Endothelial cell of hepatic sinusoid (primary cell): ENCODE measurements at regions not wholly inside any gene's neighbourhood (a gene's known extent, or its start where the extent isn't known, plus 50 kb on each side); places are given as distances from the start of the nearest gene placed in this dataset.

Experiments used
- in situ Hi-C: cut with HindIII; loops from 2 replicates; pipeline ENCODE4 v1.10.0; 2017; ENCODE audit warnings: low sequenced_read_pairs

DNA sequence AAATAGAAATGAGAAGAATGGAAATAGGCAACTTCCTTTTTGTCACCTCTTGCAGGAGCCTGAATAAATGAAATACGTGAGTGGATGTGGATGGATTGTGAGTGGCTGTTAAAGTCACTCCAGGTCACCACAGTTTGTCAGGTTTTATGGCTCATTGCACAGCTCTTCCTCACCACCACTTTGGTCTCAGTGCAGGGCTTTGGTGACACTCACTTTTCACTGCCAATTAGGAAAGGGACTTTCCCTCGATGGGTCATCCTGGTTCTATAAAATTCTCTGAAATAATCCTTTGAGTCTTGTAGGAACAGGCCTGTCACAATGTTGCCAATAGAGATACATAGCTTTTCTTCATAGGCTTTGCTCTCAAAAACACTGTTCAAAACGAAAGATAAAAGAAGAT is 172.4 kb upstream of the C11orf87 start:
- in situ Hi-C loops: no loop called here

- in situ Hi-C loops: no loop called here
Observed at GRCh38 chr11:109251230-109251629, 170.8 kb upstream of the C11orf87 start.

DNA sequence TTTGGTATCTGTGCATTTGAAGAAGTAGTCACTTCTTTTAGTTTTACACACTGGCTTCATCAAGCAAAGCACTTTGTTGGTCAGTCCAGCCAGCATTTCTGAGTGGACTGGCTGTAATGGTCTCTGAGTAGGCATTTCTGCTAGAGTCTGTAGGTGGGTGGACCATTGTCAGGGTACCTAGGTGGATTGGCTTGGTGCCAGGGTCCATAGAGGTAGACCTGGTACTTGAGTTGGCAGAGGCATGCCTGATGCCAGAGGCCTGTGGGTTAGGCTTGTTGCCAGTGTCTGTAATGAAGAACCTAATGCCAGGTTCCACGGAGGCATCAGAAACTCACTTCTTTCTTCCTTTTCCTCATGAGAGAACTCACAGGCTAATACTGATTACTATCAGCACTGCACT is 157.9 kb upstream of the C11orf87 start:
- in situ Hi-C loops: no loop called here

- in situ Hi-C loops: loop anchor here (5.0 kb wide), 1 partner anchor 95 kb away; no protein-coding TSS in a partner anchor
Observed at GRCh38 chr11:109267293-109268095, 154.5 kb upstream of the C11orf87 start.

- in situ Hi-C loops: no loop called here
Observed at GRCh38 chr11:109275931-109276330, 146.1 kb upstream of the C11orf87 start.

- in situ Hi-C loops: no loop called here
Observed at GRCh38 chr11:109285465-109285864, 136.5 kb upstream of the C11orf87 start.

DNA sequence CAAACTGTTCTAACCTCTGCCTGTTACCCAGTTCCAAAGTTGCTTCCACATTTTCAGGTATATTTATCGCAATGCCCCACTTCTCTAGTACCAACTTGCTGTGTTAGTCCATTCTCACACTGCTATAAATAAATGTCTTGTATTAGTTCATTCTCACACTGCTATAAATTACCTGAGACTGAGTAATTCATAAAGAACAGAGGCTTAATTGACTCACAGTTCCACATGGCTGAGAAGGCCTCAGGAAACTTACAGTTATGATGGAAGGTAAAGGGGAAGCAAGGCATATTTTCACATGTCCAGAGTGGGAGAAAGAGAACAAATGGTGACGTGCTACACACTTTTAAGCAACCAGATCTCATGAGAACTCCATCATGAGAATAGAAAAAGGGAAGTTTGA is 130.4 kb upstream of the C11orf87 start:
- in situ Hi-C loops: no loop called here

- in situ Hi-C loops: no loop called here
Observed at GRCh38 chr11:109298865-109299264, 123.1 kb upstream of the C11orf87 start.

DNA sequence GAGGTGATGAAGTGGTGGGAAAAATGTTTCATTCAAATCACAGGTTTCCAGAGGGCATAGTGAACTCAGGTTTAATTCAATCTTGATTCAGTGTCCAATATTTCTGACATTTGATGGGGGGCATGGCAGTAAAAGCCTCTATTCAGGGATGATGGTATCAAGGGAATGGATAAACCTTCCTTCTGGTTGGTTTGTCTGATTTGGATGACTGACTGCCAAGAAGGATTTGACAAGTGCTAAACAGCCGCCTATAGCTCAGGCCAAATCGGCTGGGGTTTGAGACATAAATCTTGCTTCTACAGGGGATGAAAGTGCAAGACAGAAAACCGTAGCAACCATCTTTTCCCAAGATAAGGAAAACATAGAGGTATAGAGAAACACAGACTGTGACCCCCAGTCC is 121.8 kb upstream of the C11orf87 start:
- in situ Hi-C loops: no loop called here

GRCh38 chr11:109302591-109303334 is 119.2 kb upstream of the C11orf87 start:
- in situ Hi-C loops: no loop called here

- in situ Hi-C loops: no loop called here
Observed at GRCh38 chr11:109303342-109303741, 118.6 kb upstream of the C11orf87 start.

DNA sequence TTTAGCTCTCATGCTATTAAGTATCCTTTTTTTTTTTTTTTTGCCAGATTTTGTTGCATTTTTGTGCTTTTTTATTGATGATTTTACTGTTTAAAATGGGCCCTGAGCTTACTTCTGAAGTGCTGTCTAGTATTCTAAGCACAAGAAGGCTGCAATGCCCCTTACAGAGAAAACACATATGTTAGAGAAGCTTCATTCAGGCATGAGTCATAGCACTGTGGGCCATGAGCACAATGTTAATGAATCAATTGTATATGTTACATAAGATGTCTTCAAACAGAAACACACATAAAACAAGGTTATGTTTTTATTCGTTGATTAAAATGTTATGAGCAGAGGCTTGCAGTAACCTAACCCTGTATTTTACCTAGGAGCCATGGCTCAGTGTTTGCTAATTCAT is 117.8 kb upstream of the C11orf87 start:
- in situ Hi-C loops: no loop called here

DNA sequence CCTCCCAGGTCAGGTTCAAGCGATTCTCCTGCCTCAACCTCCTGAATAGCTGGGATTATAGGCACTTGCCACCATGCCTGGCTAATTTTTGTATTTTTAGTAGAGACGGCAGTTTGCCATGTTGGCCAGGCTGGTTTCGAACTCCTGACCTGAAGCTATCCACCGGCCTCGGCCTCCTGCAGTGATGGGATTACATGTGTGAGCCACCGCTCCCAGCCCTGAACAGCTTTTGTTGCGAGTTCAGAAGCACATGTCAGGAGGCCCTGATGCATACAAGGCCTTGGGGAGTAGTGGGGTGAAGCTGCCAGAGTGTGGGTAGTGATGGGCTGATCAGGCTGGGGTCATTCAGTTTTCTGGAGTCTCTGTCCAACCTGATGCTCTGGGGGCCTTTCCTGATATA is 117.0 kb upstream of the C11orf87 start:
- in situ Hi-C loops: no loop called here

DNA sequence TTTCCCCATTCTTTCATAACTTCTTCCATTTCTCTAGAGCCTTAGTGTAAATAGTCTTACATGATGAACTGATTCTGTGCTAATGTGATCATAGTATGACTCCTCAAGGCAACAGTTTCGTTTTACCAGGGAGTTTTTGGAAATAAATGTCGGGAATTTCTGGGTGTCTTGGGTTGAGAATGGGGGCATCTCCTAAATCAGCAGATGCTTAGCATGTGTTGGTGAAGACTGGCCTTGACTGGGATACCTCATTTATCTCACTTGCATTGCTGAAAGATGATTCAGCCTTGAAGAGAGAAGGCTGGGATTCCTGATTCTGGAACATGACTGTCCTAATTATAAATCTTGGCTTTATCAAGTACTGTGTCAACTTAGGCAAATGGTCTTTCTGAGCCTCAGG is 115.7 kb upstream of the C11orf87 start:
- in situ Hi-C loops: no loop called here

- in situ Hi-C loops: no loop called here
Observed at GRCh38 chr11:109307366-109307765, 114.6 kb upstream of the C11orf87 start.

DNA sequence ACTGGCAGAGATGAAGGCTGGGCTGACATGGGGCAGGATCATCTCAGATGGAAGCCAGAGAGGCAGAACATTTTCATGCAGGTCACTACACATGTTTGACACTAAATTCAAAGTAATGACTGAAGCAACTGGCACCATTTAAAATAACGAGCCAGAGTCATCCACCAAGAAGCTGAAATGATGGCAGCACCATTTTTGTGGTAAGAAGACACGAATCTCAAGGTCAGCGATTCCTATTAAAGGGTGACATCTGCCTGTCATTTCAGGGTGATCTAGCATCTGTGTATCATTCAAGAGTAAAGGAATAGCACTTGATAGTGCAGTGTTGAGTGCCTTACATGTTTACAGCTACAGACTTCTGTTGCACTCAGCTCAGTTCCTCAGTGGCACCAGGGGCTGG is 113.4 kb upstream of the C11orf87 start:
- in situ Hi-C loops: no loop called here

DNA sequence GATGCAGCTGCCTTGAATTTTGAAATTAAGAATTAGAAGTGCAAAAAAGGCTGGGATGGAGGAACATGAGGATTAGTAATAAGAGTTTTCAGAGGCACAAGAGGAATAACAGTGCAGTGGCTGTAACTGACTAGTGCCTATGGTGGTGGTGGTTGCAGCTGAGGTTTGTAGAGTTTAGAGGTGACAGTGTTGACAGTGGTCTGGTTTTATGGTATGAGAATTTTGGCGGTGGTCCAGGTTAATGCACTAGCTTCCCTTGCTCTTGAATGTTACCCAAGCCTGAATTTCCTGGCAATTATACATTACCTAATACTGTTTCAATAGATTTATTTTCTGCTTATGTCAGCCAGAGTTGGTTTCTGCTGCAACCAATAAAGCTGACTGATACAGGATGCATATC is 112.8 kb upstream of the C11orf87 start:
- in situ Hi-C loops: no loop called here

DNA sequence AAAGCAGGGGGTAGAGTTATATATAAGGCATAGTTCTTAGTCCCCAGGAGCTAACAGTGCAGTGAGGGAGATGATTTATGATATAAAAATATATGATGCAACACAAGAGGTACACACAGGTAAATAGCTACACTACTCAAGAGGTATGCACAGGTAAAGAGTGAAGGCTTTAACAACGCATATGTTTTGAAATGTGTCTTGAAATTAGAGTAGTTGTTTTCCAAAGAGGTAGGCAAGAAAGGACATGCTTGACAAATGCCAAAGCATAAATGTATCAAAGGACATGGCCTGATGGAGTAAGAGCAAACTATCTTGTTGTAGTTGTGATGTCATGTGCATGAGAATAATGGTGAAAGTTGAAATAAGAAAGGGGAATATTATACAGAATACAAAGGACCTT is 104.3 kb upstream of the C11orf87 start:
- in situ Hi-C loops: no loop called here

GRCh38 chr11:109320595-109320994 is 101.4 kb upstream of the C11orf87 start:
- in situ Hi-C loops: no loop called here

DNA sequence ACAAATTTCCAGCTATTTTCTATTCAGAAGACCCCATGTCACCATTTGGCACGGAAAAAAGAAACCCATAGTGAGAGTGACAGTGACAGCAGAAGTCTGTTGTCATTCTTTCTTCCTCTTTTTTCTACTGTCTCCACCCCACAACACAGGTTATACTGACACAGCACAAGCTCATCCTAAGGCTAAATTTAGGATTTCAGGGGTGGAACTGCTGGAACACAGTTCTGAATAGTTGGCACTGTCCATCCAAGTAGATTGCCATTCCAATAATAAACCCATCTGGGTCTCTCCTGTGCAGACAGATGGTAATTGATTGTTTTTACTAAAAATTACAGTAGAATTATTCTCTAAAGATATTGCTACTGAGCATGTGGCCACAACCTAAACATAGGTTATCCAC is 95.2 kb upstream of the C11orf87 start:
- in situ Hi-C loops: no loop called here

DNA sequence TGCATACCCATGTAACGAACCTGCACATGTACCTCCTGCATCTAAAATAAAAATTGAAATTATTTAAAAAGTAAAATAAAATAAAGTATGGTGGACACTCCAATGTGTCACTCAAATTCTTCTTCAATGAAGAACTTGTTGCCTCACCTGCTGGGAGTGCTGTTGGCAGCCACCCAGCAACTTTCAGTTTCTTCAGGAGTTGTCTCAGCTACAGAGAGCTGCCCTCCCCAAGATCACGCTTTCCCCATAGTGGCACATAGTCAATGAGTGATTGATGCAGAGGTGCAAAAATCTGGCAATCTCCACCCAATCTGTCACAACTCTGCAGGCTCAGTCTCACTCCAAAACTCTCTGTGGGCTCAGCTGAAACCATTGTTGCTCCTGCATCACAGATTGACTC is 92.3 kb upstream of the C11orf87 start:
- in situ Hi-C loops: no loop called here

DNA sequence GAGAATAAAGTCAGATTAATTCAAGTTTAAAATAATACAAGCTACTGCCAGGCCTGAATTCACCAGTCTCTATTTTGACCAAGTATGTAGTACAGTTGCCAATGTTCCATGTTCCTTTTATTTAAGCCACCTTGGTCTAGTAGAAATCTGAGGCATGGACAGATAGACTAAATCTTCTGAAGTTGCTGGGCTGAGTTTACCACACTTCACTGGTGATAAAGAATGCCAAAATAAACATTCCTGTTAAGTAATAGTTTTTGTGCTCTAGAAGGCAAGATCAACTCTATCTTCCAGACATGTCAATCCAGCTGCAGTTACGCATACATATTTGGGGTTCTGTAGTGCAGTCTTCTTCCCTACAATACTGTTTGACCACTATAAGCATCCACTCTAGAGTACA is 83.9 kb upstream of the C11orf87 start:
- in situ Hi-C loops: no loop called here
